ENCODE measurements at regions not wholly inside any gene's neighbourhood (a gene's known extent, or its start where the extent isn't known, plus 50 kb on each side); places are given as distances from the start of the nearest gene placed in this dataset.

DNA sequence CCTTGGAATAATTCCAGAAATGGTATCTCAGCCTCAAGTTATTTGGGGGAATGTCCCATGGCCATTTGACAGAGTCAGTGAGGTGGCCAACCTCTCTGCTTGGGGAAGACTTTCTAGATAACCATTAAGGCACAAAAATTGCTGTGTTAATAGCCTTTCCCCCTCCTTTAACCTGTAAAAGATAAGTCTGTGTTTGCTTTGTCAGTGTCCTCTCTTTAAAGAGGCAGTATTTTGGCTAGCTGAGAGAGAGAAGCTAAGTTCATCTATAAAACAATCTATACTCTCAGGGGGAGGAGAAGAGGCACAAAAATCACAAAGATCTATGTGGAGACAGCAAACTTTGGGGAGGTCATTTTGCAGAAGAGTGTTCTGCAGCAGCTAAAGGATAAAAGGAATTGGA lies 72.1 kb downstream of the PLCE1 start:
- H3K9ac ChIP-seq (ENCODE audit: low read length): no peak overlapping the region
- no peaks in the 10 kb centered on the region for H3K79me2 ChIP-seq (ENCODE audit: control insufficient read depth, insufficient read depth, low read length)
- no peak overlapping the region for H3K4me2 ChIP-seq (ENCODE audit: low read length)
- DNase-seq: no peak
- no peaks in the 10 kb centered on the region for H3K4me1 ChIP-seq (ENCODE audit: control insufficient read depth, low read depth, low read length)
- H3K4ac ChIP-seq (ENCODE audit: low read depth, low read length): no peak overlapping the region
- no peak overlapping the region for H3K4me3 ChIP-seq (ENCODE audit: low read length)
- H3K27me3 ChIP-seq (ENCODE audit: insufficient read depth, low read length, poor library complexity): no peaks in the 10 kb centered on the region
- no peak overlapping the region for H4K8ac ChIP-seq (ENCODE audit: low read depth, low read length)
- H3K36me3 ChIP-seq (ENCODE audit: control insufficient read depth, insufficient read depth, low read length): no peaks in the 10 kb centered on the region
- no peak overlapping the region for H2BK120ac ChIP-seq (ENCODE audit: low read depth, low read length)
- H3K56ac ChIP-seq (ENCODE audit: low read length): no peak overlapping the region
- no peaks in the 10 kb centered on the region for H3K79me1 ChIP-seq (ENCODE audit: low read length)
- no peak overlapping the region for H2AK5ac ChIP-seq (ENCODE audit: low read length)
- no peak overlapping the region for H2BK5ac ChIP-seq (ENCODE audit: low read length)
- no peak overlapping the region for H3K27ac ChIP-seq (ENCODE audit: low read depth, low read length)
- H3K18ac ChIP-seq (ENCODE audit: low read length): no peak overlapping the region
- H2BK15ac ChIP-seq (replicated peaks; ENCODE audit: low read depth): no peak overlapping the region
- H4K5ac ChIP-seq (ENCODE audit: low read length): no peak overlapping the region
- H3K23ac ChIP-seq (ENCODE audit: low read length): no peak overlapping the region

DNA sequence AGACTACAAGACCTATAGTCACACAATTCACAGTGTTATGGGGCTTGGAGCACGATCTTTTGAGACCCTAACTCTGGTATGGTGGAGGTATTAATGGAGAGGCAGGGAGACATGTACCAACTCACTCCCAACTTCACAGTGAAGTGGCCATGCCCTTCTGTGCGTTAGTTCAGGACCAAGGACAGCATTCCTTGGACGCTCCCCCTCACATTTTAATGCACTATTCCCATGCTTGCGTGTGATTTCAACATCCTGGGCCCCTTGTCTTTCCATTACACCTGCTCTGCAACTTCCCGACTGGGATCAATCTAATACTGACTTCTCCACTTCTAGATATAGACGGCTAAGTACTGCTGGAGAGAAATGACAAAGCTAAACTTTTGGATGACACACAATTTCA lies 72.7 kb downstream of the PLCE1 start:
- Histone ChIP-seq H2AK5ac (ENCODE audit: low read length) (no peak overlapping the region), H3K4me1 (ENCODE audit: control insufficient read depth, low read depth, low read length) (no peaks in the 10 kb centered on the region), H3K9ac (ENCODE audit: low read length) (no peak overlapping the region), H4K8ac (ENCODE audit: low read depth, low read length) (no peak overlapping the region), H3K23ac (ENCODE audit: low read length) (no peak overlapping the region), H2BK120ac (ENCODE audit: low read depth, low read length) (no peak overlapping the region), H2BK15ac (replicated peaks; ENCODE audit: low read depth) (no peak overlapping the region), H2BK5ac (ENCODE audit: low read length) (no peak overlapping the region), H3K4me2 (ENCODE audit: low read length) (no peak overlapping the region), H3K27ac (ENCODE audit: low read depth, low read length) (no peak overlapping the region), H3K36me3 (ENCODE audit: control insufficient read depth, insufficient read depth, low read length) (no peaks in the 10 kb centered on the region), H4K5ac (ENCODE audit: low read length) (no peak overlapping the region), H3K79me1 (ENCODE audit: low read length) (no peaks in the 10 kb centered on the region), H3K27me3 (ENCODE audit: insufficient read depth, low read length, poor library complexity) (no peaks in the 10 kb centered on the region), H3K4me3 (ENCODE audit: low read length) (no peak overlapping the region), H3K4ac (ENCODE audit: low read depth, low read length) (no peak overlapping the region), H3K18ac (ENCODE audit: low read length) (no peak overlapping the region), H3K79me2 (ENCODE audit: control insufficient read depth, insufficient read depth, low read length) (no peaks in the 10 kb centered on the region), H3K56ac (ENCODE audit: low read length) (no peak overlapping the region)
- DNase-seq: peak; percentile 69
- no CpG with 5 or more reads among the region's 6 CpGs for WGBS (ENCODE audit: extremely low coverage, insufficient coverage, low lambda C conversion rate)

GRCh38 chr10:94069884-94070283 lies 76.2 kb downstream of the PLCE1 start:
- H3K4me2 ChIP-seq (ENCODE audit: low read length): no peak overlapping the region
- H2BK15ac ChIP-seq (replicated peaks; ENCODE audit: low read depth): no peak overlapping the region
- no CpG with 5 or more reads among the region's 2 CpGs for WGBS (ENCODE audit: extremely low coverage, insufficient coverage, low lambda C conversion rate)
- H3K4ac ChIP-seq (ENCODE audit: low read depth, low read length): no peak overlapping the region
- H3K9ac ChIP-seq (ENCODE audit: low read length): no peak overlapping the region
- no peak for DNase-seq
- H3K23ac ChIP-seq (ENCODE audit: low read length): no peak overlapping the region
- H3K79me2 ChIP-seq (ENCODE audit: control insufficient read depth, insufficient read depth, low read length): no peaks in the 10 kb centered on the region
- no peaks in the 10 kb centered on the region for H3K36me3 ChIP-seq (ENCODE audit: control insufficient read depth, insufficient read depth, low read length)
- H3K27me3 ChIP-seq (ENCODE audit: insufficient read depth, low read length, poor library complexity): no peaks in the 10 kb centered on the region
- no peak overlapping the region for H4K8ac ChIP-seq (ENCODE audit: low read depth, low read length)
- H3K4me1 ChIP-seq (ENCODE audit: control insufficient read depth, low read depth, low read length): no peaks in the 10 kb centered on the region
- H2AK5ac ChIP-seq (ENCODE audit: low read length): no peak overlapping the region
- H3K79me1 ChIP-seq (ENCODE audit: low read length): no peaks in the 10 kb centered on the region
- no peak overlapping the region for H4K5ac ChIP-seq (ENCODE audit: low read length)
- H2BK5ac ChIP-seq (ENCODE audit: low read length): no peak overlapping the region
- no peak overlapping the region for H3K18ac ChIP-seq (ENCODE audit: low read length)
- H2BK120ac ChIP-seq (ENCODE audit: low read depth, low read length): no peak overlapping the region
- no peak overlapping the region for H3K4me3 ChIP-seq (ENCODE audit: low read length)
- no peak overlapping the region for H3K27ac ChIP-seq (ENCODE audit: low read depth, low read length)
- H3K56ac ChIP-seq (ENCODE audit: low read length): no peak overlapping the region

GRCh38 chr10:94074462-94074861 lies 80.7 kb downstream of the PLCE1 start:
- Histone ChIP-seq H3K4me3 (ENCODE audit: low read length) (no peak overlapping the region), H2AK5ac (ENCODE audit: low read length) (no peak overlapping the region), H4K5ac (ENCODE audit: low read length) (no peak overlapping the region), H3K9ac (ENCODE audit: low read length) (no peak overlapping the region), H3K23ac (ENCODE audit: low read length) (no peak overlapping the region), H3K4me1 (ENCODE audit: control insufficient read depth, low read depth, low read length) (no peaks in the 10 kb centered on the region), H3K56ac (ENCODE audit: low read length) (no peak overlapping the region), H3K27me3 (ENCODE audit: insufficient read depth, low read length, poor library complexity) (no peaks in the 10 kb centered on the region), H3K36me3 (ENCODE audit: control insufficient read depth, insufficient read depth, low read length) (no peaks in the 10 kb centered on the region), H3K79me1 (ENCODE audit: low read length) (no peaks in the 10 kb centered on the region), H3K18ac (ENCODE audit: low read length) (no peak overlapping the region), H3K27ac (ENCODE audit: low read depth, low read length) (no peak overlapping the region), H3K4ac (ENCODE audit: low read depth, low read length) (no peak overlapping the region), H2BK5ac (ENCODE audit: low read length) (no peak overlapping the region), H3K79me2 (ENCODE audit: control insufficient read depth, insufficient read depth, low read length) (no peaks in the 10 kb centered on the region), H4K8ac (ENCODE audit: low read depth, low read length) (no peak overlapping the region), H2BK120ac (ENCODE audit: low read depth, low read length) (no peak overlapping the region), H2BK15ac (replicated peaks; ENCODE audit: low read depth) (no peak overlapping the region), H3K4me2 (ENCODE audit: low read length) (no peak overlapping the region)
- WGBS (ENCODE audit: extremely low coverage, insufficient coverage, low lambda C conversion rate): no CpG with 5 or more reads among the region's 1 CpG
- no peak for DNase-seq

GRCh38 chr10:94075506-94075905 lies 81.8 kb downstream of the PLCE1 start:
- no peak overlapping the region for H3K18ac ChIP-seq (ENCODE audit: low read length)
- no peak overlapping the region for H4K5ac ChIP-seq (ENCODE audit: low read length)
- no peak overlapping the region for H2BK5ac ChIP-seq (ENCODE audit: low read length)
- H2BK15ac ChIP-seq (replicated peaks; ENCODE audit: low read depth): no peak overlapping the region
- H3K23ac ChIP-seq (ENCODE audit: low read length): no peak overlapping the region
- no peaks in the 10 kb centered on the region for H3K79me2 ChIP-seq (ENCODE audit: control insufficient read depth, insufficient read depth, low read length)
- H3K56ac ChIP-seq (ENCODE audit: low read length): no peak overlapping the region
- H3K79me1 ChIP-seq (ENCODE audit: low read length): no peaks in the 10 kb centered on the region
- H3K4me2 ChIP-seq (ENCODE audit: low read length): no peak overlapping the region
- H3K9ac ChIP-seq (ENCODE audit: low read length): no peak overlapping the region
- no peak overlapping the region for H3K4ac ChIP-seq (ENCODE audit: low read depth, low read length)
- no peak overlapping the region for H4K8ac ChIP-seq (ENCODE audit: low read depth, low read length)
- H3K4me1 ChIP-seq (ENCODE audit: control insufficient read depth, low read depth, low read length): no peaks in the 10 kb centered on the region
- no peak overlapping the region for H2BK120ac ChIP-seq (ENCODE audit: low read depth, low read length)
- no peak overlapping the region for H3K27ac ChIP-seq (ENCODE audit: low read depth, low read length)
- no peaks in the 10 kb centered on the region for H3K36me3 ChIP-seq (ENCODE audit: control insufficient read depth, insufficient read depth, low read length)
- no CpG with 5 or more reads among the region's 2 CpGs for WGBS (ENCODE audit: extremely low coverage, insufficient coverage, low lambda C conversion rate)
- no peak for DNase-seq
- H3K27me3 ChIP-seq (ENCODE audit: insufficient read depth, low read length, poor library complexity): no peaks in the 10 kb centered on the region
- H2AK5ac ChIP-seq (ENCODE audit: low read length): no peak overlapping the region
- H3K4me3 ChIP-seq (ENCODE audit: low read length): no peak overlapping the region

DNA sequence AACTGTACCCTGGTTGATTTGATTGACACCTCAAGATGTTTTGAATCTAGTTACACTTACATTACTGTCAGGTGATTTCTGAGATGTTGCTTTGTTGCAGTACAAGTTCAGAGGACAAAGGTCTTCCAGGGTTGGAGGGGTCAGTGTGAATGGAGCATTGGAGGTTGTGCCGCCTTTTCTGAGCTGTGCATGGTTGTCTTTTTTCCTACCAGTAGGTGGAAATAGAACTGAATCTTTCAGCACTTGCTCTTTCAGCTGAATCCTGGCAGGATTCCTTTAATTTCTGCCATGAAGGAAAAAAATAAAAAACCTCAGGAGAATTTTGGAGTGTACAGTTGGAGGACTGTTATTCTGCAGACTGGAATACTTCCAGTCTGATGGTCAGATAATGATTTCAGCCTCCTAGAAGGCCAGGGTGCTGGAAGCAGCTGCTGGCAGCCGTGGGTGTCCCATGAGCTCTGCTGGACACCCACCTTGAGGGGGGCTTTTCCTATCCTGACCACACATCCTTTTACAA lies 82.7 kb downstream of the PLCE1 start:
- Histone ChIP-seq H3K27ac (ENCODE audit: low read depth, low read length) (no peak overlapping the region), H3K27me3 (ENCODE audit: insufficient read depth, low read length, poor library complexity) (no peaks in the 10 kb centered on the region), H3K4me1 (ENCODE audit: control insufficient read depth, low read depth, low read length) (no peaks in the 10 kb centered on the region), H2BK15ac (replicated peaks; ENCODE audit: low read depth) (no peak overlapping the region), H3K56ac (ENCODE audit: low read length) (no peak overlapping the region), H2BK120ac (ENCODE audit: low read depth, low read length) (no peak overlapping the region), H3K4me2 (ENCODE audit: low read length) (no peak overlapping the region), H3K36me3 (ENCODE audit: control insufficient read depth, insufficient read depth, low read length) (no peaks in the 10 kb centered on the region), H4K8ac (ENCODE audit: low read depth, low read length) (no peak overlapping the region), H3K18ac (ENCODE audit: low read length) (no peak overlapping the region), H3K79me2 (ENCODE audit: control insufficient read depth, insufficient read depth, low read length) (no peaks in the 10 kb centered on the region), H4K5ac (ENCODE audit: low read length) (no peak overlapping the region), H2AK5ac (ENCODE audit: low read length) (no peak overlapping the region), H3K9ac (ENCODE audit: low read length) (no peak overlapping the region), H2BK5ac (ENCODE audit: low read length) (no peak overlapping the region), H3K23ac (ENCODE audit: low read length) (no peak overlapping the region), H3K4me3 (ENCODE audit: low read length) (no peak overlapping the region), H3K79me1 (ENCODE audit: low read length) (no peaks in the 10 kb centered on the region), H3K4ac (ENCODE audit: low read depth, low read length) (no peak overlapping the region)
- no CpG with 5 or more reads among the region's 2 CpGs for WGBS (ENCODE audit: extremely low coverage, insufficient coverage, low lambda C conversion rate)
- DNase-seq: peak; percentile 13
